ENCODE measurements at regions not wholly inside any gene's neighbourhood (a gene's known extent, or its start where the extent isn't known, plus 50 kb on each side); places are given as distances from the start of the nearest gene placed in this dataset.
"Not testable (repeated sequence)": the region's sequence is repeated elsewhere in the genome, so short reads cannot be mapped to it uniquely, and the experiment has no call there.

DNA sequence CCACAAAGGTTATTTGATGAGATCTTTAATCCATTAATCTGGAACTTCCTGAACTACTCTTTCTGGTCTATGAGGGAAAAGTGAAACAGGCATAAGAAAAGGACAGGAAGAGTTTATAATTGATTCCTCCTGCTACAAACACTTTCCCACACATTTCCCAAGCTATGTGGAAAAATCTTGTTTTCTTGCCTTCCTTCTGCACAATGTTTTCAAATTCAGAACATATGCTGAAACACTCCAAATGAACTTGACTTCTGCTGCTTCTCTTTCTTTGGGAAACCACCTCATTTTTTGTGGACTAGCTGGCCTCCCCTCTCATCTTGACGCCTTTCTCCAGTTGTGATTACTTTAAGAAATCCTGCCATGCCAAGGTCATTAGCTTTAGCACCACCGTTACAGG, 100.7 kb upstream of the PTPRG start:
- Histone ChIP-seq H3K9me3 (peaks cover 2% of the 10 kb centered on the region; the same call in 1 of the 2 replicates), H3K4me1 (no peaks in the 10 kb centered on the region), H3K4me3 (no peak overlapping the region), H3K27me3 (ENCODE audit: low read depth) (no peaks in the 10 kb centered on the region), H3K36me3 (replicated peaks) (no peaks in the 10 kb centered on the region)
- DNase-seq (ENCODE audit: low spot score in 2 of 2) = no peak
- in situ Hi-C loops (cut with MboI; ENCODE audit: low sequenced_read_pairs) = no loop called here

GRCh38 chr3:61463191-61463590, 98.2 kb upstream of the PTPRG start:
- H3K4me3 ChIP-seq = no peak overlapping the region
- H3K36me3 ChIP-seq (replicated peaks) = no peaks in the 10 kb centered on the region
- in situ Hi-C loops (cut with MboI; ENCODE audit: low sequenced_read_pairs) = no loop called here
- no peaks in the 10 kb centered on the region for H3K4me1 ChIP-seq
- H3K27me3 ChIP-seq (ENCODE audit: low read depth) = no peaks in the 10 kb centered on the region
- no peak for DNase-seq (ENCODE audit: low spot score in 2 of 2)
- H3K9me3 ChIP-seq = peaks cover 2% of the 10 kb centered on the region; the same call in 1 of the 2 replicates

DNA sequence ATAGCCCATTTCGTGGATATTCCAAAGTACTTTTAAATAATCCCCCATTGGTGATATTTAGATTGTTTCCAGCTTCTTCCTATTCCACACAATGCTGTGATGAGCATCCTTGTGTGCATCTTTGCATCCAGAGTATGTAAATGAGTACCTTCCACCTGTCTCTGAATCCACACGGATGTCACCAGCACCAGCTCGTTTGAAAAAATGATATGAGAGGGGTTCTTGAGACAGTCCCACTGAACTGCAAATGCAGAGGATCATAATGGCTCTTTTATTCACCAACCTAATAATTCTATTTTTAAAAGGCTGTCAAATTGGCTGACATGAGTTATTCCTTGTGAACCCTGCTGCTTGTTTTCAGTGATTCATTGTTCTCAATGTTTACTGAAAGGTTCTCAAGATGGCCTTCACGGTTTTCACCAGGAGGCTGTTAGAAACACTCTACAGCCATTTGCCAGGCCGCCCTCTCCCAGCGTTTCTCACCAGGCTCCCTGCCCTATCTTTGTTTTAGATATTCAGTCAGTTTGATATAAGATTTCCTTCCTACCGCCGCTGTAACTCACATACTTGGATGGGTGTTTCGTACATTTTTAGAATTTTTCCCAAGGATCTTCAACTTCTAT, 96.7 kb upstream of the PTPRG start:
- DNase-seq (ENCODE audit: low spot score in 2 of 2) = no peak
- in situ Hi-C loops (cut with MboI; ENCODE audit: low sequenced_read_pairs) = no loop called here
- Histone ChIP-seq H3K36me3 (replicated peaks) (no peaks in the 10 kb centered on the region), H3K4me3 (no peak overlapping the region), H3K9me3 (peaks cover 2% of the 10 kb centered on the region; the same call in 1 of the 2 replicates), H3K27me3 (ENCODE audit: low read depth) (no peaks in the 10 kb centered on the region), H3K4me1 (no peaks in the 10 kb centered on the region)

DNA sequence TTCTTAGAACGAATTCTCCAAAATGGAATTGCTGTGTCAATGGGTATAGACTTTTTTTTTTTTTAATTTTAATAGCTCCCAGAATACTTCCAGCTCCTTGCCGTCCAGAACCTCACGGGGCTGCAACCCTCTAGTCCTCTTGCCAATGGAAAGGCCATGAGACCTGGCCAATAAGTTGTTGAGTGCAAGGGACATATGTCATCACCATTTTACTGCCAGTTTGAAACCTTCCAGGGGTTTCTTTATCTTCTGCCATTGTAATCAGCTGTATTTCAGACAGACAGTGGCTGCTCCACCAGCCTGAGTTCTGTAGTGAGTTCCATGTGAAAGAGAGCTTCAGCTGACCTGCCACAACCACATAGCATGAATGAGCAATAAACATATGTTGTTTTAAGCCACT, 95.0 kb upstream of the PTPRG start:
- H3K27me3 ChIP-seq (ENCODE audit: low read depth) = no peaks in the 10 kb centered on the region
- in situ Hi-C loops (cut with MboI; ENCODE audit: low sequenced_read_pairs) = no loop called here
- no peak overlapping the region for H3K4me3 ChIP-seq
- H3K9me3 ChIP-seq = peaks cover 2% of the 10 kb centered on the region; the same call in 1 of the 2 replicates
- no peak for DNase-seq (ENCODE audit: low spot score in 2 of 2)
- no peaks in the 10 kb centered on the region for H3K36me3 ChIP-seq (replicated peaks)
- H3K4me1 ChIP-seq = no peaks in the 10 kb centered on the region

- Histone ChIP-seq H3K4me1 (no peaks in the 10 kb centered on the region), H3K9me3 (no peaks in the 10 kb centered on the region), H3K27me3 (ENCODE audit: low read depth) (no peaks in the 10 kb centered on the region), H3K36me3 (replicated peaks) (no peaks in the 10 kb centered on the region), H3K4me3 (no peak overlapping the region)
- in situ Hi-C loops (cut with MboI; ENCODE audit: low sequenced_read_pairs) = no loop called here
- DNase-seq (ENCODE audit: low spot score in 2 of 2) = no peak
Observed at GRCh38 chr3:61483997-61484396, 77.4 kb upstream of the PTPRG start.

- Histone ChIP-seq H3K36me3 (replicated peaks) (no peaks in the 10 kb centered on the region), H3K9me3 (no peaks in the 10 kb centered on the region), H3K27me3 (ENCODE audit: low read depth) (no peaks in the 10 kb centered on the region), H3K4me3 (no peak overlapping the region), H3K4me1 (no peaks in the 10 kb centered on the region)
- in situ Hi-C loops (cut with MboI; ENCODE audit: low sequenced_read_pairs) = no loop called here
- no peak for DNase-seq (ENCODE audit: low spot score in 2 of 2)
Observed at GRCh38 chr3:61493339-61493738, 68.0 kb upstream of the PTPRG start.

GRCh38 chr3:61494309-61494708, 67.1 kb upstream of the PTPRG start:
- H3K4me3 ChIP-seq; H3K36me3 ChIP-seq (replicated peaks); DNase-seq (ENCODE audit: low spot score in 2 of 2); H3K4me1 ChIP-seq; H3K9me3 ChIP-seq; H3K27me3 ChIP-seq (ENCODE audit: low read depth); in situ Hi-C loops (cut with MboI; ENCODE audit: low sequenced_read_pairs): not testable (repeated sequence)

GRCh38 chr3:61497463-61497862, 63.9 kb upstream of the PTPRG start:
- H3K4me1 ChIP-seq = no peaks in the 10 kb centered on the region
- in situ Hi-C loops (cut with MboI; ENCODE audit: low sequenced_read_pairs) = no loop called here
- no peaks in the 10 kb centered on the region for H3K36me3 ChIP-seq (replicated peaks)
- H3K9me3 ChIP-seq = no peaks in the 10 kb centered on the region
- DNase-seq (ENCODE audit: low spot score in 2 of 2) = no peak
- H3K27me3 ChIP-seq (ENCODE audit: low read depth) = no peaks in the 10 kb centered on the region
- no peak overlapping the region for H3K4me3 ChIP-seq

DNA sequence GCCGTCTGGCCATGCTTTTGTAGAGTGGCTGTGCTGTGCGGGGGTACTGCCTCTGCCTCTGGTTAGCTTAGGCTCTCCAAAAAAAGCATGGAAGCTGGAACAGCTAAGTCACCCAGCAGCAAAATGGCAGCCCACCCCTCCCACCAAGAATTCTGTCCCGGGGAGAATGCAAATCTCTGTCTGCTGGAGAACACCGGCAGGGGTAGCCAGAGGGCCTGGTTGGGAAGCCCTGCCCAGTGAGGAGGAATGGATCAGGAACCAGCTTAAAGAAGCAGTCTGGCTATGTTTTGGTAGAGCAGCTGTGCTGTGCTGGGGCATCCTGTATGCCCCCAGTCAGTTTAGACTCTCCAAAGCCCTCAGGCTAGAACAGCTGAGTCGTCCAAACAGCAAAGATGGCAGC, 56.2 kb upstream of the PTPRG start:
- in situ Hi-C loops (cut with MboI; ENCODE audit: low sequenced_read_pairs) = no loop called here

GRCh38 chr3:61507946-61508345, 53.4 kb upstream of the PTPRG start:
- no peaks in the 10 kb centered on the region for H3K27me3 ChIP-seq (ENCODE audit: low read depth)

More for the DNA sequence above, 56.2 kb upstream of the PTPRG start:
- Histone ChIP-seq H3K9me3 (no peaks in the 10 kb centered on the region), H3K27me3 (ENCODE audit: low read depth) (no peaks in the 10 kb centered on the region), H3K4me3 (no peak overlapping the region), H3K4me1 (no peaks in the 10 kb centered on the region), H3K36me3 (replicated peaks) (no peaks in the 10 kb centered on the region)
- no peak for DNase-seq (ENCODE audit: low spot score in 2 of 2)

More at GRCh38 chr3:61507946-61508345, 53.4 kb upstream of the PTPRG start:
- in situ Hi-C loops (cut with MboI; ENCODE audit: low sequenced_read_pairs) = no loop called here
- Histone ChIP-seq H3K4me1 (no peaks in the 10 kb centered on the region), H3K9me3 (no peaks in the 10 kb centered on the region), H3K36me3 (replicated peaks) (no peaks in the 10 kb centered on the region), H3K4me3 (no peak overlapping the region)
- no peak for DNase-seq (ENCODE audit: low spot score in 2 of 2)

Data from HAP-1 (cell line).